HEK293T (cell line): ENCODE measurements at regions not wholly inside any gene's neighbourhood (a gene's known extent, or its start where the extent isn't known, plus 50 kb on each side); places are given as distances from the start of the nearest gene placed in this dataset.
"Not testable (repeated sequence)": the region's sequence is repeated elsewhere in the genome, so short reads cannot be mapped to it uniquely, and the experiment has no call there.

Experiments
- CTCF ChIA-PET: fragments of 350-600 bp; formaldehyde crosslinking; extraction: SDS; loops from one replicate; lab custom pipeline; 2021; ENCODE audit warnings: antibody characterized with exemption, inconsistent platforms; lab: Yijun Ruan, JAX
- POLR2A ChIA-PET: fragments of 350-600 bp; formaldehyde crosslinking; extraction: SDS; loops from one replicate; lab custom pipeline; 2020; ENCODE audit warnings: antibody characterized with exemption, inconsistent platforms; lab: Yijun Ruan, JAX
- DNase-seq: peaks from one replicate; pipeline ENCODE4 v3.0.0; 2012; ENCODE audit warnings: mixed read lengths; ENCODE audit errors: extremely low spot score
- ARNT ChIP-seq: fragments of 450-650 bp; IDR thresholded peaks from 2 replicates; pipeline ENCODE4 v1.6.1; 2017; ENCODE audit warnings: mild to moderate bottlenecking
- BHLHE40 ChIP-seq: fragments of 450-650 bp; IDR thresholded peaks from 2 replicates; pipeline ENCODE4 v1.6.1; 2016; ENCODE audit warnings: mild to moderate bottlenecking, moderate library complexity, borderline replicate concordance
- CTBP1 ChIP-seq: fragments of 450-650 bp; IDR thresholded peaks from 2 replicates; pipeline ENCODE4 v1.6.1; 2016; ENCODE audit warnings: borderline replicate concordance
- ELF4 ChIP-seq: fragments of 450-650 bp; IDR thresholded peaks from 2 replicates; pipeline ENCODE4 v1.6.1; 2017; ENCODE audit warnings: antibody characterized with exemption
- FOXA1 ChIP-seq: fragments of 450-650 bp; IDR thresholded peaks from 2 replicates; pipeline ENCODE4 v1.6.1; 2016; ENCODE audit warnings: mild to moderate bottlenecking
- FOXK2 ChIP-seq: fragments of 450-650 bp; IDR thresholded peaks from 2 replicates; pipeline ENCODE4 v1.6.1; 2016; ENCODE audit warnings: mild to moderate bottlenecking
- FOXM1 ChIP-seq: fragments of 450-650 bp; IDR thresholded peaks from 2 replicates; pipeline ENCODE4 v1.6.1; 2017; ENCODE audit warnings: mild to moderate bottlenecking, borderline replicate concordance
- HDGF ChIP-seq: fragments of 450-650 bp; IDR thresholded peaks from 2 replicates; pipeline ENCODE4 v1.6.1; 2017; ENCODE audit warnings: antibody characterized with exemption, borderline replicate concordance
- L3MBTL2 ChIP-seq: fragments of 450-650 bp; conservative IDR thresholded peaks from 2 replicates; pipeline ENCODE4 v1.6.1; 2016; ENCODE audit warnings: mild to moderate bottlenecking
- LEF1 ChIP-seq: fragments of 450-650 bp; IDR thresholded peaks from 2 replicates; pipeline ENCODE4 v1.6.1; 2017; ENCODE audit warnings: mild to moderate bottlenecking, borderline replicate concordance
- NFRKB ChIP-seq: fragments of 450-650 bp; IDR thresholded peaks from 2 replicates; pipeline ENCODE4 v1.6.1; 2016; ENCODE audit warnings: mild to moderate bottlenecking, moderate library complexity
- PKNOX1 ChIP-seq: fragments of 450-650 bp; IDR thresholded peaks from 2 replicates; pipeline ENCODE4 v1.6.1; 2016
- SP1 ChIP-seq: fragments of 450-650 bp; IDR thresholded peaks from 2 replicates; pipeline ENCODE4 v1.6.1; 2017
- SUZ12 ChIP-seq: fragments of 450-650 bp; IDR thresholded peaks from 2 replicates; pipeline ENCODE4 v1.6.1; 2016; ENCODE audit warnings: mild to moderate bottlenecking
- TARDBP ChIP-seq: fragments of 450-650 bp; IDR thresholded peaks from 2 replicates; pipeline ENCODE4 v1.6.1; 2016
- ZNF384 ChIP-seq: fragments of 450-650 bp; IDR thresholded peaks from 2 replicates; pipeline ENCODE4 v1.6.1; 2016

- ChIA-PET CTCF (interaction anchor here (0.6 kb wide), 1 partner anchor 188 kb away, joined by 3 read pairs; no protein-coding TSS in a partner anchor), POLR2A (no interaction called here)
- DNase-seq, result no peak
- TF ChIP-seq FOXA1, result no peak
- TF ChIP-seq LEF1, result no peak
- no peak for TF ChIP-seq SUZ12
- TF ChIP-seq HDGF, result no peak
- TF ChIP-seq ZNF384, result no peak
- no peak for TF ChIP-seq FOXM1
- no peak for TF ChIP-seq PKNOX1
- TF ChIP-seq ELF4, result no peak
- TF ChIP-seq BHLHE40, result no peak
- TF ChIP-seq ARNT, result no peak
- TF ChIP-seq SP1, result no peak
- TF ChIP-seq TARDBP, result no peak
- no peak for TF ChIP-seq CTBP1
- no peak for TF ChIP-seq NFRKB
- no peak for TF ChIP-seq L3MBTL2
- no peak for TF ChIP-seq FOXK2
Measured at GRCh38 chr21:39071623-39072214, 111.5 kb downstream of the PSMG1 start.

GRCh38 chr21:39069856-39070255, 113.4 kb downstream of the PSMG1 start:
- POLR2A ChIA-PET, DNase-seq, CTCF ChIA-PET: not testable (repeated sequence)

- no peak for DNase-seq
- POLR2A ChIA-PET, result no interaction called here
- CTCF ChIA-PET, result no interaction called here
- TF ChIP-seq SUZ12, result no peak
- no peak for TF ChIP-seq ZNF384
- no peak for TF ChIP-seq ELF4
- no peak for TF ChIP-seq HDGF
- TF ChIP-seq FOXK2, result no peak
- TF ChIP-seq FOXM1, result no peak
- TF ChIP-seq SP1, result no peak
- no peak for TF ChIP-seq NFRKB
- TF ChIP-seq PKNOX1, result no peak
- no peak for TF ChIP-seq ARNT
- TF ChIP-seq L3MBTL2, result no peak
- TF ChIP-seq TARDBP, result no peak
- no peak for TF ChIP-seq BHLHE40
- no peak for TF ChIP-seq CTBP1
Measured at GRCh38 chr21:39066829-39067780, 116.1 kb downstream of the PSMG1 start.

GRCh38 chr21:39065917-39066316, 117.3 kb downstream of the PSMG1 start:
- ChIA-PET POLR2A (no interaction called here), CTCF (no interaction called here)
- TF ChIP-seq SP1 (no peak), ARNT (no peak)
- no peak for DNase-seq

GRCh38 chr21:39064325-39065012, 118.8 kb downstream of the PSMG1 start:
- ChIA-PET POLR2A (no interaction called here), CTCF (no interaction called here)
- no peak for TF ChIP-seq HDGF
- no peak for TF ChIP-seq ZNF384
- no peak for TF ChIP-seq SP1
- no peak for TF ChIP-seq CTBP1
- no peak for TF ChIP-seq BHLHE40
- DNase-seq, result no peak

GRCh38 chr21:39063517-39063916, 119.7 kb downstream of the PSMG1 start:
- TF ChIP-seq PKNOX1 (no peak), ELF4 (no peak), NFRKB (no peak), SP1 (no peak), HDGF (no peak), FOXA1 (no peak), BHLHE40 (no peak), FOXM1 (no peak), CTBP1 (no peak), FOXK2 (no peak), SUZ12 (no peak), ZNF384 (no peak), LEF1 (no peak), ARNT (no peak), L3MBTL2 (no peak), TARDBP (no peak)
- CTCF ChIA-PET, result no interaction called here
- POLR2A ChIA-PET, result no interaction called here
- no peak for DNase-seq
